SK-MEL-5 (cell line): ENCODE measurements at regions not wholly inside any gene's neighbourhood (a gene's known extent, or its start where the extent isn't known, plus 50 kb on each side); places are given as distances from the start of the nearest gene placed in this dataset.

Experiments used
- DNase-seq: peaks from one replicate; pipeline ENCODE4 v3.0.0-alpha.2; 2016; ENCODE audit warnings: low read depth, low spot score
- in situ Hi-C: cut with HindIII; loops from 2 replicates; pipeline ENCODE4 v1.10.0; 2016; ENCODE audit warnings: low sequenced_read_pairs, high pct_unique_total_duplicates, low pct_unique_long_range_greater_than_20kb

DNA sequence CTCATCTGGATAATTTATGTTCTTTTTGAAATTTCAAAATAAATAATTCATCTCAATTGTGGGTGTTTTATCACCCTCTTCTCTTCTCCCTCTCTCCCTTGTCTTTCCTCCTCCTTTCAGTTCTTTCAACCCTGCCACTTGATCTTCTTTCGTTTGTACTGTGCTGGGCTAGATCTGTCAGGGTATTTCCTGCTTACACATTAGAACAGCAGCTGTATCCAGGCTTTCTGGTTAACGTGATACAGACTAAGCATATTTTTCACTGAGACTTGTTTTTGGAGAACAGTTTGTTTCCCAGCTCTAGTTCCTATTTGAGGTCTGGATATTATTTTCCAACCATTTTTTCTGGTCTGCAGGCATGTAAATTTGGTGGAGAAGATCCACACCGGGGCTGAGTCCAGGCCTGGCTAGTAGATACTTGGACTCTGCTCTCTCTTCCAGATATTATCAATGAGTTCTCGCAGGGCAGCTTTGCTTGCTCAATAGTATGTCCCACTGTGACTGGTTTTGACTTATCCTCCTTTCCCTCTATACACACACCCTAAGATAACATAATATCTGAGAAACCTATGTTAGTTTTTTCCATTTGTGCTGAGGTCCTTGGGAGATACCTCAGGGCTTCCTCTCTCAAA lies 1310.7 kb upstream of the TENM3 start:
- in situ Hi-C loops, result no loop called here

DNA sequence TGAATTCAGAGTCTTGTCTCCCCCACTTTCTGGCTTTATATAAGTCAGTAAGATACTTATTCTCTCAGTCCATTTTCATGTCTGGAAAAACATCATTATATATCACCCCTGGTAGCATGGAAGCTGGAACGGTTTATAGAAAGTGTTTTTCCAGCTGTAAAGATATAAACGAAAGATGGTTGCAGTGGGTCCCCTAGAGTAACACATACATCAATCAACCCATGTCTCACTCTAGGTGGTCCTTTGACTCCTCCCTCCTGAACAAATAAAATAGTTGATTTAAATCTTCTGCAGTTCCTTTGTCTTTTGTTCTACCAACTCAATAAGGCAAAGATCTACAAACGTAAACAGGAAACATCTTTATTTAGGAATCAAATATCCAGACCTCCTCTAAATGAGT lies 1306.1 kb upstream of the TENM3 start:
- no peak for DNase-seq
- in situ Hi-C loops, result no loop called here

More for the DNA sequence above, 1310.7 kb upstream of the TENM3 start:
- DNase-seq, result no peak

DNA sequence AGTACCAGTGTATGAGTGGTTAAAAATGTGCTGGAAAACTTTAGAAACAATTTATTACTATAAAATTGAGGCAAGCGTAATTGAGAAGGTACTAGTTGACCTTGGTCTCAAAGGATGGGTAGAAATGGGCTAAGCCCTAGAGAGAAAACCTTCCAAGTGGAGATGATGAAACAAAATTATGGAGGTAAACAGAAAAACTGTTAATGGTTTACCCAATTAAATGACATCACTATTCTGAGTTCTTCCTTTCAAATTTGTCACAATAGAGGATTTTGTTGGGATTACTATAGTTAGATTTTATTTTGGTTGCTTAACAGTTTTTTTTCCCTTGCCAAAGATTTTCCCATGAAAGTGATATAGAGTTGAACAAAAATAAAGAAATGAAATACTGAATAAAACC lies 1302.5 kb upstream of the TENM3 start:
- DNase-seq, result no peak
- in situ Hi-C loops, result no loop called here

DNA sequence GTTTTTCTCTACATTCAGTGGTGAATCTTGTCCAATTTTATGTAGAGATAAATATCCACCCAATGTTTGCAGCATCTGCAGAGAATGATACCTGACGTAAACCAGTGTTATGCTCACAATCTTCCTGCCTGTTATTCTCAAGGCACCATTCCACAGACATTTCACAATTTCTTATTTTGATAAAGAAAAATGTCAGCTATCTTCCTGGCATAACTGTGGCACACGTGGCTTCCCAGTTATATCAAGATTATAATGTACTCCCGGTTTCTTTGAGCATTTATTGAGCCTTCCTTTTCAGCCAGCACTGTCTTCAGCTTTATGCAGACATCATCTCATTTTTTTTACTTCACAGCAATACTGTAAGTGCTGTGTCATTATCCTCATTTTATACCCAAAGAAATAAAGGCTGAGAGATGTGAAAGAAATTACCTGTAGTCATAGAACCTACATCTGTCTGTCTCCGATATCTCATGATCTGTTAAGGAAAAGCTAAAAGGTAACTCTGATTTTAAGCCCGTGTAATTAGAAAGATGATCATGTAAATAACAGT lies 1300.8 kb upstream of the TENM3 start:
- no peak for DNase-seq
- in situ Hi-C loops, result no loop called here

DNA sequence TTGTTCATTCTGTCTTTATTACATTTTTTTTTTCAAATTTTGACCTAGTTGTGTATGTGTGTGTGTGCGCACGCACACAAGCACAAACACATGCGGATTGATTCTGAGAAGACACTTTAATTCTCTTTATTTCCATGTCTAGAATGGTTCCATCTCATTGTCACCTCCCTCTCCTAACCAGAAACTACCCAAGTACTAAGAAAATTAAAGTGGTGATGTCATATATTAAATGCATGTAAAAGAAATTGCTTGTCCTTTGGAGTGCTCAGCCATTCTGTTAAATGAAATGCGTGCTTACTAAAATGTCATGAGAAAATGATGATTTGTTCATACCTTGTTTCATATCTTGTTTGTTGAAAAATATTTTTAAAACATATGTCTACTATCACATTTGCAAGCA lies 1297.0 kb upstream of the TENM3 start:
- in situ Hi-C loops, result no loop called here
- DNase-seq, result no peak

DNA sequence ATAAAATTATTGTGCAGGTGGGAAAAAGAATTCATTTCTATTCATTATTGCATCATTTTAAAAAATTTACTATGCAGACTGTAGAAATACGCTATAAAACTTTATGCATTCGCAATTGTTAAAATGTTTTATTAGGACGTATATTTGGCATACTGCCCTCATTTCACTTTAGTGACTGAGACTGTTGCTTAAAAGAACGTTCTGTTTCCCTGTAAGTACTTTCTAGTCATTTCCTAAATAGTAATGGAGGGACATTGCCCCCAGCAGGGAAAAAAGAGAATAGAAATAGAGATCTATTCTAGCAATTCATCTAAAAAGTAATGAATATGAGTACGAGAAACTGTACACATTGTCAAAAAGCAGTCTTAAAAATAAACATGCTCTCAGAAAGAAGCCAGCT lies 1295.8 kb upstream of the TENM3 start:
- in situ Hi-C loops, result no loop called here

DNA sequence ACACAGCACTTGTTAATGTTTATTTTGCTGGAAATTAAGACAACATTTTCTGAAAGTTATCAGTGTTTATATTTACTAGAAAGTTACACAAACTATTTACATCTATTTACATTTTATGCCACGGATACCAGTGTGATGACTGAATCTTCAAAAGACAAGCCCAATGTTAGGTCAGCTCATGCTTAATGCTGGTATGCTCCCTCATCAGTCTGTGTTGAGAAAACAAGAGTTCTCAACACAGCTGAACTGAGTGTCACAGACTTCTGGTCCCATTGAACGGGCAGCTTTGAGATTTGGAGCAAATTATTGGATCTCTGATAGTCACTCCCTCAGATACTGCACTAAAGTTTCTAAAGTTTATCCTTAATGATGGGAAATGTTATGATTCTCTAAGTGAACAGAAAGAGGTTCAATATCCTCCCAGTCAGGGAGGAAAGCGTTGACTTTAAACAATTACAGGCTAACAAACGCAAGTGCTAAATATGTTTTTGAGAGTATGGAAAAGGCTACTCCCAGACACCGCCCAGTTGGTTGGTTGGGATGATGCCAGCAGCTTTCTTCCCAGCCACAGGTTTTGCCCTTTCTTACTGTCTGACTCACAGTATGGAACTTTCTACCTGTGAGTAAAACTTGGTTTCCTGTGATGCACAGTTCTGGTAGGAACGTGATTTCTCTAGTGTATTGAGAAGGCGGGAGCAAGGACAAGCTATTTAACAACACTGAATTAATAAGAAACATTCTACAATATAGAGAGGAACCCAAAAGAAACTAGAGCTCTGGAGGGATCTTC lies 1293.6 kb upstream of the TENM3 start:
- in situ Hi-C loops, result no loop called here
- no peak for DNase-seq

More for the DNA sequence above, 1295.8 kb upstream of the TENM3 start:
- peak; percentile 80 for DNase-seq

DNA sequence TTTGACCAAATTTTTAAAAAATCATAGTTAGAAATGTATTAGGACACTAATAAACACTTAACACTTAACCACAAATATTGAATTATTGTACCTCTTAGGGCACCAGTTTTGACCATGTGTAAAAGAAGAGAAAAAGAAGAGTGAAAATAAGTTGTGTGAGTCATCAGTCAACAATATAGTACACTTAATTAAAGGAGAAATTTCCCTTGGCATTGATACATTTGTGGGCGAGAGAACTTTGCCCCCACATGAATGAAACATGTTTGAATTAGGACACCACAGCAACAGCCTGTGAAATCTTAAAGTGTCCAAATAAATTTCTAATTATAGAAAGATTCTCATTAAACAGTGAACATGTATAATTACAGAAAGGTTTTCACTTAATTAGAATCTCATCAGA lies 1292.8 kb upstream of the TENM3 start:
- in situ Hi-C loops, result no loop called here

DNA sequence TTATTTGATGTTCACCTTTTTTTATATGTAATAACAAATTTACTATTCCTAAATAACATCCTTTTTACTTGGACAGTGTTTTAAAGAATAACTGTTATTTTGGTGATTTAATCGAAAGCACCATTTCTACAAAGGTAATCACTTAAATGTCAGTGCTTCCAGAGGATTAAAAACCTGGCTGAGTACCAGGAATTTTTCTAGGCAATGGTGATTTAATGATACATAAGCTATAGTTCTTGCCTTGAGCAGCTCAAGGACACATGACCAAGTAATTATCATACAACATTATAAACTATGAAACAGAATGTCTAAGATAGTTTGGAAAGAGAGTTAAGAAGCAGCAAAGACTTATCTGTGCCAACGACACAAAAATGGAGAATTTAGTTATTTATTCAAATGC lies 1291.9 kb upstream of the TENM3 start:
- in situ Hi-C loops, result no loop called here
- DNase-seq, result no peak

More for the DNA sequence above, 1292.8 kb upstream of the TENM3 start:
- DNase-seq, result no peak

DNA sequence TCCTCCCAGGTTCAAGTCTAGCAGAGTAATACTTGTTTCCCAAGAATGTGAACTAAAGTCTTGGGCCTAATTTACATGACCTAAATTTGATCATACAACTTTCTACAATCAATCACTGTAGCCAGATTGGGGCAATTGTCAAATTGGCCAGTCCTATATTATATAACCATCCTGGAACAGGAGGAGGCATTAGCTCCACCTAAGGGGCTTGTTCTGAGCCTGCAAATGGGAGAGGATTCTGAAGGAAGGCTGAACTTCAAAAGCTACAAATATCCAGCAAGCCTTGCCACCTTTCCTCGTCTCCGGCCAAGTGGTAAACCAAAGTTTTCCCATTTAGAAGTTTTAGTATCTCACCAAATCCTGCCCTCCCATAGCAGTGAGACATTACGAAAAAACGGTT lies 1289.6 kb upstream of the TENM3 start:
- in situ Hi-C loops, result no loop called here
- DNase-seq, result peak; percentile 48

DNA sequence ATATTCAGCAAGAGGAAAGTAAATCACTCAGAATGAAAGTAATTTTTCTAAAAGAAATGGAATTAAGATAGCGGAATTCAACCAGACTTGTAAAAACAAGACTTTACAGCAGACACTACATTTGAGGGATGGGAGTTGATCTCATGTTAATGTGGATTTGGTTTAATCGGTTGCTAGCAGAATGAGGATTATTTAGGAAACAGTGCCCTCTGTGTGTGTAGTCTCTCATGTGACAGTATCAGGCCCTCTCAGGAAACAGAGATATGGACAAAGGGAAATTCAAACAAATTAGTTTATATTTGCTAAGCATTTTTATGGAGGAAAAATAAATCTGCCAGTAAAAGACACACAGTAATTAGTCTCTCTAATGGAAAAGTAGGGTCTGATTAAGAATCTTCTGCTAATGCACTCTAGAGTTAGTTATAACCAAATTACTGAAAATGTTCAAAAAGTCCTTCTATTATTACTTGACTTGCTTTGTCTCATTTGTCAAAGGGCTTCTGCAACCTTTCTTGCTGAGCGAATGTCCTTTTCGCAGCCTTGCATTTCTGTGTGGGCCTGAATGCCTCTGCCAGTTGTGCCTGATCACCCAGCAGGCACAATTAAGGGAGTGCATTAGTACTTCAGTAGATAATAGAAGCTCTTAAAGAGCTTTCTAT lies 1282.3 kb upstream of the TENM3 start:
- in situ Hi-C loops, result no loop called here
- DNase-seq, result peak; percentile 84

DNA sequence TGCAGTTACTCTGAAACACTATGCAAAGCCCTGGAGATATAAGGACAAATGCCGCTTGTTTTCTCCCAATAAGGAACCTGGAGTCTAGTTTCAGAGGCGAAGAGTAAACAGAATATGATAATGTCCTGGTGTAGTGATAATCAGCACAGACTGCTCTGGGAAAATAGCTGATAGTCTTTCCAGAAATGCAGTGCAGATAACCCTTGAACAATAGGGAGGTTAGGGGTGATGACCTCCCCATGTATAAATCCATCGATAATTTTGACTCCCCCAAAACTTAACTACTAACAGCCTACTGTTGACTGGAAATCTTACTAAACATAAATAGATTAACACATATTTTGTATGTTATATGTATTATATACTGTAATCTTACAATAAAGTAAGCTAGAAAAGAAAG lies 1280.9 kb upstream of the TENM3 start:
- in situ Hi-C loops, result no loop called here
- no peak for DNase-seq

DNA sequence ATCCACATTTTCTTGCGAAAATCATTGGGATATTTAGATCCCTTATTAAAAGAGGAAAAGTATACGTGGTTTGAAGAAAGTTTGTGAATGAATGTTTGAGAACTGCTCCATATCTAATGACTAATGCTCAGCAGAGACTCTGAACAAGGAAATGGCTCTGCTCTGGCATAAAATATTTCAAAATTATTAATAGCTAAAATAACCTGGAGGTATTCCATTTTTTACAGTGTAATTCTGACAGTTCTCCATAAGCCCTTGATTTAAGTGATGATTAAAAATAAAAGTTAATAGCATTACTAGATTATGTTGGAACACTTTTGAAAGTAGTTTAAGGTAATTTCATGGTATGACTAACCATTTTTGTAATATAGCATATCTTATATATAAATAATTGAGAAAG lies 1276.9 kb upstream of the TENM3 start:
- in situ Hi-C loops, result no loop called here
- no peak for DNase-seq

DNA sequence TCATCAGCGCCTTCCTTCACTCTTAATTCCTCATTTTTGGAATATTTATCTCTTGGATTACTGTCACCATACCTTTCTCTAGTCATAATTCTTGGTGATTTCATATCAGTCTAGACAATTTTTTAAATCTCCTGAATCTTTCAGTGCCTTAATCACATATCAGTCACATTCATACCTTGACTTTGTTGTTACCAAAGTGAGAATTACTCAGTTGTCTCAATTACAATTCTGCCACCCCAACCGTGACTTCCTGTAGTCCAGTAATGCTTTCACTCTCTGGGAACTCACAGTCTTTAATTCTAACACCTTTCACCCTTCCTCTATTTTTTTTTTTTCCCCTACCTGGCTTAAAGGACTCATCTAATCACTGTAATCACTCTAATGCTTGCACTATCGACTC lies 1275.3 kb upstream of the TENM3 start:
- in situ Hi-C loops, result no loop called here
- DNase-seq, result no peak

DNA sequence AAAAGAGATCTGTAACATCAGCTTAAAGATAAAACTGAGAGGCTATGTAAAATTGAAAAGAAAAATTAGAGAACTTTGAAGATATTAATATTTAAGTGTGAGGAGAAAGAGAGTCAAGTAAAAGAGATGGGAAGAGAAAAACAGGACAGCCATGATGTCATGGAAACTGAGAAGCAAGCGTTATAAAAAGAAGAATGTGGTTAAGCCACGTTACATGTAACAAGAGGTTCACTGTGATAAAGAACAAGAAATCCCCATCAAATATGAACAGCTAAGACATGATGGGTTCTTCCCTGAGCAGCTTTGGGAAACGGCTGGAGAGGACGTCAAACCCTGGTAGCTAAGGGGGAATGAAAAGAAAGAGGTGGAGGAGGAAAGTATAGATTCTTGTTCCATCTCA lies 1269.3 kb upstream of the TENM3 start:
- DNase-seq, result no peak
- in situ Hi-C loops, result no loop called here

DNA sequence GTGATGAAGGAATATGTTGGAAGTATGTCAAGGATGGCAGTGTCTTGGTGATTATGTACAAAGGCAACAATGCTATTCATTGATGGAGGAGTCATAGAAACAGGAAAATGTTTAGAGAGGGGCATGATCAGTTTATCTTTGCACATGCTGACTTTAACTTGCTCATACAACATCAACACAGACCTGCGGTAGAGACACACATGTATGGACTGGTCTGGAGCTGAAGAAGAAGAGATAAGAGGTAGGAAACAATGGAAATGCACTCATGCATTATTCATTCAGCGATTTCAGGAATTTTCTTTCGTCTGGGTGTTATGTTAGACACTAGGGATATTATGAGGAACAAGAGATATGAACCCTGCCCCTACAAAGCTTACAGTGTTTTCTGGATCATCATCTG lies 1252.3 kb upstream of the TENM3 start:
- in situ Hi-C loops, result no loop called here
- no peak for DNase-seq

DNA sequence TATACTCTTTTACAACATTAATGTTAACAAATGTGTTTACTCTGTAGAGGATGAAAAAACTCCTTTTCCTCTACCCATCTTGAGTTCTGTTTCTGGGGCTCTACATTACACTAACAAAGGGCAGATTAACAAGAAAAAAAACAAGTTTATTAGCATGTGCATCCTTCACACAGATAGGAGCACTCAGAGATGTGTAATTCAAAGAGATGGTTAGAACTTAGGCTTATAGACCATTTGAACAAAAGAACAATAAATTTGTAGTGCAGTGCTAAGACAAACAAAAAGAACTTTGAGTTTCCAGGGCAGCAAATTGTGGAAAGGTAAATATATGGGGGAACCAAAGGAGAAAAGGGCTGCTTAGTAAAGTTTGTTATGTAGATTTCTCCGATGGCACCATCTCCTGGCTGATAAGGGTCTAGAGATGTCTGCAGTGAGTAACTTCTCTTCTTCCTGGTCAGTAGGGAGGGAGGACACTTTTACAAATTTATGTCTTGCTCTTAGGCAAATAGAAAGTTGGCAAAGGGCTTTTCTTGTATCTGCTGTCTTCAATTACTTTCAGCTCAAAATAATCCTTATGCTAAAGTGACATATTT lies 1249.9 kb upstream of the TENM3 start:
- in situ Hi-C loops, result no loop called here
- DNase-seq, result peak; percentile 11

DNA sequence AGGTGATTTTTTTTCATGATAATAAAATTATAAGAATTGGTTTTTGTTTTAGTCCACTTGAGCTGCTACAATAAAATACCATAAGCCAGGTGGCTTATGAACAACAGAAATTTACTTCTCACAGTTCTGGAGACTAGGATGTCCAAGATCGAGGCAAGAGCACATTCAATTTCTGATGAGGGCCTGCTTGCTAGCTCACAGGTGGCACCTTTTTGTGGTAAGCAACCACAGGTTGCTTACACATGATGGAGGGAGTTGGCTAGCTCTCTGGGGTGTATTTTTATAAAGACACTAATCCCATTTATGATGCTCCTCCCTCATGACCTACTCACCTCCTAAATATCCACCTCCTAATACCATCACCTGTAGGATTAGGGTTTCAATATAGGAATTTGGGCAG lies 1248.5 kb upstream of the TENM3 start:
- no peak for DNase-seq
- in situ Hi-C loops, result no loop called here
